ENCODE measurements at regions not wholly inside any gene's neighbourhood (a gene's known extent, or its start where the extent isn't known, plus 50 kb on each side); places are given as distances from the start of the nearest gene placed in this dataset.

GRCh38 chr18:76149734-76150133 is 345.3 kb downstream of the ZNF516 start:
- TF ChIP-seq POLR2AphosphoS5 (IDR thresholded peaks at IDR 0.05; ENCODE audit: low read depth) (no peak), ZNF331 (CRISPR knock-in tag; IDR thresholded peaks at IDR 0.05; ENCODE audit: low read depth) (no peak), CTCF (conservative IDR thresholded peaks at IDR 0.05; ENCODE audit: low read depth in 2 of 2) (no peak), ZNF114 (CRISPR knock-in tag; IDR thresholded peaks at IDR 0.05) (no peak)
- TF ChIP-seq, protein P1, sequence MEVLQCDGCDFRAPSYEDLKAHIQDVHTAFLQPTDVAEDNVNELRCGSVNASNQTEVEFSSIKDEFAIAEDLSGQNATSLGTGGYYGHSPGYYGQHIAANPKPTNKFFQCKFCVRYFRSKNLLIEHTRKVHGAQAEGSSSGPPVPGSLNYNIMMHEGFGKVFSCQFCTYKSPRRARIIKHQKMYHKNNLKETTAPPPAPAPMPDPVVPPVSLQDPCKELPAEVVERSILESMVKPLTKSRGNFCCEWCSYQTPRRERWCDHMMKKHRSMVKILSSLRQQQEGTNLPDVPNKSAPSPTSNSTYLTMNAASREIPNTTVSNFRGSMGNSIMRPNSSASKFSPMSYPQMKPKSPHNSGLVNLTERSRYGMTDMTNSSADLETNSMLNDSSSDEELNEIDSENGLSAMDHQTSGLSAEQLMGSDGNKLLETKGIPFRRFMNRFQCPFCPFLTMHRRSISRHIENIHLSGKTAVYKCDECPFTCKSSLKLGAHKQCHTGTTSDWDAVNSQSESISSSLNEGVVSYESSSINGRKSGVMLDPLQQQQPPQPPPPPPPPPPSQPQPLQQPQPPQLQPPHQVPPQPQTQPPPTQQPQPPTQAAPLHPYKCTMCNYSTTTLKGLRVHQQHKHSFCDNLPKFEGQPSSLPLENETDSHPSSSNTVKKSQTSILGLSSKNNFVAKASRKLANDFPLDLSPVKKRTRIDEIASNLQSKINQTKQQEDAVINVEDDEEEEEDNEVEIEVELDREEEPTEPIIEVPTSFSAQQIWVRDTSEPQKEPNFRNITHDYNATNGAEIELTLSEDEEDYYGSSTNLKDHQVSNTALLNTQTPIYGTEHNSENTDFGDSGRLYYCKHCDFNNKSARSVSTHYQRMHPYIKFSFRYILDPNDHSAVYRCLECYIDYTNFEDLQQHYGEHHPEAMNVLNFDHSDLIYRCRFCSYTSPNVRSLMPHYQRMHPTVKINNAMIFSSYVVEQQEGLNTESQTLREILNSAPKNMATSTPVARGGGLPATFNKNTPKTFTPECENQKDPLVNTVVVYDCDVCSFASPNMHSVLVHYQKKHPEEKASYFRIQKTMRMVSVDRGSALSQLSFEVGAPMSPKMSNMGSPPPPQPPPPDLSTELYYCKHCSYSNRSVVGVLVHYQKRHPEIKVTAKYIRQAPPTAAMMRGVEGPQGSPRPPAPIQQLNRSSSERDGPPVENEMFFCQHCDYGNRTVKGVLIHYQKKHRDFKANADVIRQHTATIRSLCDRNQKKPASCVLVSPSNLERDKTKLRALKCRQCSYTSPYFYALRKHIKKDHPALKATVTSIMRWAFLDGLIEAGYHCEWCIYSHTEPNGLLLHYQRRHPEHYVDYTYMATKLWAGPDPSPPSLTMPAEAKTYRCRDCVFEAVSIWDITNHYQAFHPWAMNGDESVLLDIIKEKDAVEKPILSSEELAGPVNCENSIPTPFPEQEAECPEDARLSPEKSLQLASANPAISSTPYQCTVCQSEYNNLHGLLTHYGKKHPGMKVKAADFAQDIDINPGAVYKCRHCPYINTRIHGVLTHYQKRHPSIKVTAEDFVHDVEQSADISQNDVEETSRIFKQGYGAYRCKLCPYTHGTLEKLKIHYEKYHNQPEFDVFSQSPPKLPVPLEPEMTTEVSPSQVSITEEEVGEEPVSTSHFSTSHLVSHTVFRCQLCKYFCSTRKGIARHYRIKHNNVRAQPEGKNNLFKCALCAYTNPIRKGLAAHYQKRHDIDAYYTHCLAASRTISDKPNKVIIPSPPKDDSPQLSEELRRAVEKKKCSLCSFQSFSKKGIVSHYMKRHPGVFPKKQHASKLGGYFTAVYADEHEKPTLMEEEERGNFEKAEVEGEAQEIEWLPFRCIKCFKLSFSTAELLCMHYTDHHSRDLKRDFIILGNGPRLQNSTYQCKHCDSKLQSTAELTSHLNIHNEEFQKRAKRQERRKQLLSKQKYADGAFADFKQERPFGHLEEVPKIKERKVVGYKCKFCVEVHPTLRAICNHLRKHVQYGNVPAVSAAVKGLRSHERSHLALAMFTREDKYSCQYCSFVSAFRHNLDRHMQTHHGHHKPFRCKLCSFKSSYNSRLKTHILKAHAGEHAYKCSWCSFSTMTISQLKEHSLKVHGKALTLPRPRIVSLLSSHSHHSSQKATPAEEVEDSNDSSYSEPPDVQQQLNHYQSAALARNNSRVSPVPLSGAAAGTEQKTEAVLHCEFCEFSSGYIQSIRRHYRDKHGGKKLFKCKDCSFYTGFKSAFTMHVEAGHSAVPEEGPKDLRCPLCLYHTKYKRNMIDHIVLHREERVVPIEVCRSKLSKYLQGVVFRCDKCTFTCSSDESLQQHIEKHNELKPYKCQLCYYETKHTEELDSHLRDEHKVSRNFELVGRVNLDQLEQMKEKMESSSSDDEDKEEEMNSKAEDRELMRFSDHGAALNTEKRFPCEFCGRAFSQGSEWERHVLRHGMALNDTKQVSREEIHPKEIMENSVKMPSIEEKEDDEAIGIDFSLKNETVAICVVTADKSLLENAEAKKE (CRISPR knock-in tag; IDR thresholded peaks at IDR 0.05): no peak
- TF ChIP-seq, protein P2, sequence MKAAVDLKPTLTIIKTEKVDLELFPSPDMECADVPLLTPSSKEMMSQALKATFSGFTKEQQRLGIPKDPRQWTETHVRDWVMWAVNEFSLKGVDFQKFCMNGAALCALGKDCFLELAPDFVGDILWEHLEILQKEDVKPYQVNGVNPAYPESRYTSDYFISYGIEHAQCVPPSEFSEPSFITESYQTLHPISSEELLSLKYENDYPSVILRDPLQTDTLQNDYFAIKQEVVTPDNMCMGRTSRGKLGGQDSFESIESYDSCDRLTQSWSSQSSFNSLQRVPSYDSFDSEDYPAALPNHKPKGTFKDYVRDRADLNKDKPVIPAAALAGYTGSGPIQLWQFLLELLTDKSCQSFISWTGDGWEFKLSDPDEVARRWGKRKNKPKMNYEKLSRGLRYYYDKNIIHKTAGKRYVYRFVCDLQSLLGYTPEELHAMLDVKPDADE (IDR thresholded peaks at IDR 0.05): no peak
- Mint-ChIP-seq H3K4me3 (no peak overlapping the region), H3K27ac (no peak overlapping the region), H3K36me3 (ENCODE audit: low read depth) (no peaks in the 10 kb centered on the region; the same call in 2 of the 3 replicates), H3K9me3 (no peaks in the 10 kb centered on the region; the same call in 1 of the 3 replicates), H3K4me1 (peaks cover 33% of the 10 kb centered on the region), H3K27me3 (ENCODE audit: insufficient read depth, low read depth, poor library complexity) (peaks cover 1% of the 10 kb centered on the region)
- ATAC-seq (no peak), DNase-seq (ENCODE audit: low spot score) (no peak)
- H4K20me1 ChIP-seq (replicated peaks; ENCODE audit: insufficient read depth): no peaks in the 10 kb centered on the region
- no peak overlapping the region for H3K4me2 ChIP-seq
- H3K27ac ChIP-seq (ENCODE audit: low read depth): no peak overlapping the region
- no peak overlapping the region for H3K4me3 ChIP-seq
- no peaks in the 10 kb centered on the region for H3F3A ChIP-seq (replicated peaks; ENCODE audit: low read depth)
- no peaks in the 10 kb centered on the region for H3K79me2 ChIP-seq (replicated peaks; ENCODE audit: insufficient read depth)
- H3K4me1 ChIP-seq (ENCODE audit: insufficient read depth): peaks cover 18% of the 10 kb centered on the region
- H3K9me2 ChIP-seq (ENCODE audit: insufficient read depth): peaks cover 15% of the 10 kb centered on the region
- no peaks in the 10 kb centered on the region for H3K27me3 ChIP-seq (ENCODE audit: insufficient read depth)
- H2AFZ ChIP-seq: no peak overlapping the region
- H3K36me3 ChIP-seq (ENCODE audit: insufficient read depth): no peaks in the 10 kb centered on the region

Measured in GM23338 (cell line).